ENCODE measurements at regions not wholly inside any gene's neighbourhood (a gene's known extent, or its start where the extent isn't known, plus 50 kb on each side); places are given as distances from the start of the nearest gene placed in this dataset.

DNA sequence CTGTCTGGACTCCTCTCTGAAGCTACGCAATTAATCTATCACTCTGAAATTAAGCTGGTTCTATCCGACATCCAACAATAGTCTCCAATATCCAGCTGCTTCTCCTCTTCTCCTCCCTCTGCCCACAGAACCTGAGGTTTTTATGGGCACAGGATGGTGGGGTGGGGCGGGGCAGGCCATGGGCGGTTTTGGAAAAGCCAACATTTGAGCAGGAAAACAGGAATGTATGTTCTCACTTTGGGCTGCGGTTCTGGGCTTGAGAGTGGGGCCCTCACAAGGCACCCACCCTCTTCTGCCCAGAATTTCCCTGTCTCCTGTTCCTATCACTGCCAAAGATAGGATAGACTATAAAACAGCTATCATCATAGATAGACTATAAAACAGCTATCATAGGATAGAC is 1144.2 kb downstream of the EPHA7 start:
- DNase-seq (ENCODE audit: low read depth) = no peak
- TF ChIP-seq, protein P1, sequence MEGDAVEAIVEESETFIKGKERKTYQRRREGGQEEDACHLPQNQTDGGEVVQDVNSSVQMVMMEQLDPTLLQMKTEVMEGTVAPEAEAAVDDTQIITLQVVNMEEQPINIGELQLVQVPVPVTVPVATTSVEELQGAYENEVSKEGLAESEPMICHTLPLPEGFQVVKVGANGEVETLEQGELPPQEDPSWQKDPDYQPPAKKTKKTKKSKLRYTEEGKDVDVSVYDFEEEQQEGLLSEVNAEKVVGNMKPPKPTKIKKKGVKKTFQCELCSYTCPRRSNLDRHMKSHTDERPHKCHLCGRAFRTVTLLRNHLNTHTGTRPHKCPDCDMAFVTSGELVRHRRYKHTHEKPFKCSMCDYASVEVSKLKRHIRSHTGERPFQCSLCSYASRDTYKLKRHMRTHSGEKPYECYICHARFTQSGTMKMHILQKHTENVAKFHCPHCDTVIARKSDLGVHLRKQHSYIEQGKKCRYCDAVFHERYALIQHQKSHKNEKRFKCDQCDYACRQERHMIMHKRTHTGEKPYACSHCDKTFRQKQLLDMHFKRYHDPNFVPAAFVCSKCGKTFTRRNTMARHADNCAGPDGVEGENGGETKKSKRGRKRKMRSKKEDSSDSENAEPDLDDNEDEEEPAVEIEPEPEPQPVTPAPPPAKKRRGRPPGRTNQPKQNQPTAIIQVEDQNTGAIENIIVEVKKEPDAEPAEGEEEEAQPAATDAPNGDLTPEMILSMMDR (conservative IDR thresholded peaks at IDR 0.05; ENCODE audit: low read depth, low read length) = no peak
- H3K4me3 ChIP-seq (ENCODE audit: low read depth, low read length) = no peak overlapping the region

DNA sequence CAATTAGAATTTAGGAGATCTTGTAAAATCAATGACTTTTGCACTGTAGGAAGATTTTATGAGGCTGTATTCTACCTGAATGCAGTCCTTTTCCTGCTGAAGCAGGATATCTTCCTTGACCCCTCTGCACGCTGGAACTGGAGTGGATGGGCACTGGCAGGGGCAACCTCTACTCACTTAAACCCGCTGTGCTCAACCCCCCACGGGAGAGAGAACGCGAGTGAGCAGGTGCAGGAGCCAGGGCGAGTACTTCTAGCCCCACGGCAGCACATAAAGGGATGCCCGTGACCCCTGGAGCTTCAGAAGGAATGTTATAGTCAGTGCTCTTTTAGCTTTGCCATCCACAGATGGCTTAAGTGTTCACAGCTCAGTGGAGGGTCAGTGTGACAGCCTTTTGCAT is 1144.8 kb downstream of the EPHA7 start:
- H3K4me3 ChIP-seq (ENCODE audit: low read depth, low read length) = no peak overlapping the region
- TF ChIP-seq, protein P1 (conservative IDR thresholded peaks at IDR 0.05; ENCODE audit: low read depth, low read length) = no peak
- DNase-seq (ENCODE audit: low read depth) = no peak

DNA sequence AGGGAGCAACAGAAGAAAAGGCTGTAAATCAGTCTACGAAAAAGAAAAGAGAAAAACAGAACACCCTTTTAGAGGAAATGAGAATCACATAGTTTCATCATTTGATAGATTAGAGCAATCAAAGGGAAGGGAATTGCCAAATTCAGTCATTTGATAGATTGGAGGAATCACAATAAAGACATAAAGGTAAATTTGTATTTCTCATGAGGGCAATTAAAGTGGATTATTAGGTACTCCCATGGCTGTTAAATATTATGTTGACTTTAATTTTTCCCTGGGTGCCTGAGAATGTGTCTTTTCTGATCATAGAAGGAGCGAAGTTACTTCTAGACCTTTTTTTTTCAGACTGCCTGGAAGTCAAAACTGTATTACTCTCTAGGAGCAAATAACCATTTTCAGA is 1145.7 kb downstream of the EPHA7 start:
- no peak for DNase-seq (ENCODE audit: low read depth)
- TF ChIP-seq, protein P1 (conservative IDR thresholded peaks at IDR 0.05; ENCODE audit: low read depth, low read length) = no peak
- H3K4me3 ChIP-seq (ENCODE audit: low read depth, low read length) = no peak overlapping the region

GRCh38 chr6:92271091-92271490 is 1148.3 kb downstream of the EPHA7 start:
- H3K4me3 ChIP-seq (ENCODE audit: low read depth, low read length) = no peak overlapping the region
- TF ChIP-seq, protein P1 (conservative IDR thresholded peaks at IDR 0.05; ENCODE audit: low read depth, low read length) = no peak
- DNase-seq (ENCODE audit: low read depth) = no peak

DNA sequence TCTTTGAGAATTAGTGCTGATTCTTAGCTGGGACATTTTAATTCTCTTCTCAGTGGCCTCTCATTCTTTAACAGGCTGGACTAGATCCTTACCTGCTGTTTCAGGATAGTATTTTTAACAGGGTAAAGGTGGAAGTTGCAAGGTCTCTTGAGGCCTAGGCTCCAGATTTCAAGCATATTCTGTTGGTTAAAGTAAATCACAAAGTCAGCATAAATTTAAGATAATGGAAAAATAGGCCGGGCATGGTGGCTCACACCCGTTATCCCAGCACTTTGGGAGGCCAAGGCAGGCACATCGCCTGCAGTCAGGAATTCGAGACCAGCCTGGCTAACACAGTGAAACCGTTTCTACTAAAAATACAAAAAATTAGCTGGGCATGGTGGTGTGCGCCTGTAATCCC is 1149.0 kb downstream of the EPHA7 start:
- no peak for DNase-seq (ENCODE audit: low read depth)
- TF ChIP-seq, protein P1 (conservative IDR thresholded peaks at IDR 0.05; ENCODE audit: low read depth, low read length) = no peak
- H3K4me3 ChIP-seq (ENCODE audit: low read depth, low read length) = no peak overlapping the region

- H3K4me3 ChIP-seq (ENCODE audit: low read depth, low read length) = no peak overlapping the region
- TF ChIP-seq, protein P1 (conservative IDR thresholded peaks at IDR 0.05; ENCODE audit: low read depth, low read length) = no peak
- no peak for DNase-seq (ENCODE audit: low read depth)
These were observed 1152.0 kb downstream of the EPHA7 start for GRCh38 chr6:92267335-92267734.

DNA sequence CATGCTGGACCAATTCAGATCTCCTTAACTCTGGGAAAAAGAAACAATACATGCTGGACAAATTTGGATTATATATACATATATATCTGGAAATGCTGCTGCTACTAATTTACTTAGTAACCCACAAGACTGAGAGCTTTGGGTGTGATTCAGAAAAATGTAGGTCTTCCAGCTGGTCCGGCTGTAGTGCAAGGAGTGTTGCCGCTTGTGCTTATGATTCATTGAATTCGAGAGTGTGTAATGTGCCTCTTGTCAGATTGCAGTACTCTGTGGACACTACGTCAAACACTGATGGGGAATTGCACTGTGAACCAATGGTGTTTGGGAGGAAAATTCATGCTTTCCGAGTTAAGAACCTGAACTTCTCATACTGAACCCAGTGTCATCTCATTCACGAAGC is 1155.5 kb downstream of the EPHA7 start:
- no peak overlapping the region for H3K4me3 ChIP-seq (ENCODE audit: low read depth, low read length)
- no peak for DNase-seq (ENCODE audit: low read depth)
- TF ChIP-seq, protein P1 (conservative IDR thresholded peaks at IDR 0.05; ENCODE audit: low read depth, low read length) = no peak
